Gastroesophageal sphincter (tissue), 3 donors: ENCODE measurements at regions not wholly inside any gene's neighbourhood (a gene's known extent, or its start where the extent isn't known, plus 50 kb on each side); places are given as distances from the start of the nearest gene placed in this dataset.

ENCODE experiments used
- CTCF ChIP-seq, 4 experiments: fragments of 200-600 bp in 2 of 4; fragments of 450-650 bp in 2 of 4; sonication (generic) in 1 of 4; IDR thresholded peaks; one replicate each; pipeline ENCODE4 v1.5.1; 2017 to 2019; ENCODE audit warnings: antibody characterized with exemption in 4 of 4, mild to moderate bottlenecking in 2 of 4, moderate library complexity in 2 of 4
- POLR2A ChIP-seq, 2 donors: fragments of 450-650 bp; IDR thresholded peaks; one replicate each; pipeline ENCODE4 v1.6.1; 2017; ENCODE audit warnings: antibody characterized with exemption in 2 of 2, mild to moderate bottlenecking in 2 of 2, moderate library complexity in 1 of 2
- POLR2AphosphoS5 ChIP-seq: sonication (generic); formaldehyde crosslinking; IDR thresholded peaks from one replicate; pipeline ENCODE4 v1.6.1; 2017; ENCODE audit warnings: antibody characterized with exemption

- TF ChIP-seq POLR2AphosphoS5 (no peak), CTCF (IDR thresholded peaks at IDR 0.05) (no peak), POLR2A (IDR thresholded peaks at IDR 0.05) (no peak)
These were observed 87.8 kb upstream of the CALM2 start for GRCh38 chr2:47264143-47264542.
